Ovary (tissue), 3 donors: ENCODE measurements at regions not wholly inside any gene's neighbourhood (a gene's known extent, or its start where the extent isn't known, plus 50 kb on each side); places are given as distances from the start of the nearest gene placed in this dataset.

Experiments
- CTCF ChIP-seq, 3 donors: fragments of 450-650 bp in 2 of 3; fragments of 200-600 bp in 1 of 3; IDR thresholded peaks; one replicate each; pipeline versions ENCODE4 v1.5.1 to v1.8.0; 2016 to 2022; ENCODE audit warnings: antibody characterized with exemption in 3 of 3, mild to moderate bottlenecking in 1 of 3
- POLR2A ChIP-seq: fragments of 450-650 bp; IDR thresholded peaks from one replicate; pipeline ENCODE4 v1.6.1; 2017; ENCODE audit warnings: antibody characterized with exemption, mild to moderate bottlenecking, moderate library complexity
- donor health status: DM: no; HTN: no; CAD: no.

- TF ChIP-seq CTCF (IDR thresholded peaks at IDR 0.05) (no peak), POLR2A (no peak)
These were observed 227.2 kb downstream of the ICE1 start for GRCh38 chr5:5649641-5650040.
